HEK293 (cell line): ENCODE measurements at regions not wholly inside any gene's neighbourhood (a gene's known extent, or its start where the extent isn't known, plus 50 kb on each side); places are given as distances from the start of the nearest gene placed in this dataset.

Experiments
- CTCF ChIA-PET: fragments of 350-600 bp; formaldehyde crosslinking; extraction: SDS; loops from one replicate; lab custom pipeline; 2021; ENCODE audit warnings: antibody characterized with exemption; lab: Yijun Ruan, JAX
- POLR2A ChIA-PET: fragments of 300-600 bp; formaldehyde crosslinking; extraction: SDS; loops from one replicate; lab custom pipeline; 2020; ENCODE audit warnings: antibody characterized with exemption, inconsistent platforms; lab: Yijun Ruan, JAX
- H3K27ac ChIP-seq: fragments of 200-500 bp; sonication (Bioruptor generic); 2 replicates; pipeline ENCODE4 v1.5.1; 2014; ENCODE audit warnings: low read depth, low read length, control low read depth, inconsistent platforms; ENCODE audit errors: extremely low read depth
- H3K36me3 ChIP-seq, 2 experiments: fragments of 200-500 bp in 1 of 2; sonication (Bioruptor generic) in 1 of 2; 1 replicate in 1 of 2; 2 replicates in 1 of 2; pipeline ENCODE4 v1.5.1; 2014 to 2017; ENCODE audit warnings: inconsistent platforms in 2 of 2, low read length in 2 of 2; ENCODE audit not compliant: control insufficient read depth in 2 of 2, insufficient read depth in 1 of 2
- H3K4me1 ChIP-seq: fragments of 200-500 bp; sonication (Bioruptor generic); 2 replicates; pipeline ENCODE4 v1.5.1; 2014; ENCODE audit warnings: mild to moderate bottlenecking, low read length, inconsistent platforms; ENCODE audit not compliant: control insufficient read depth, insufficient read depth
- H3K4me3 ChIP-seq: 2 replicates; pipeline ENCODE4 v1.5.1; 2011; ENCODE audit warnings: low read depth, mild to moderate bottlenecking, control low read depth, low read length, moderate library complexity
- H3K9me3 ChIP-seq: fragments of 200-500 bp; sonication (Bioruptor generic); 2 replicates; pipeline ENCODE4 v1.5.1; 2014; ENCODE audit warnings: low read depth, low read length, inconsistent platforms; ENCODE audit not compliant: control insufficient read depth, insufficient read depth
- BCL11B ChIP-seq: fragments of 450-650 bp; formaldehyde crosslinking; IDR thresholded peaks from 2 replicates; pipeline ENCODE4 v1.5.1; 2016; ENCODE audit warnings: low read depth, missing biosample characterization, missing genetic modification characterization
- GFI1B ChIP-seq: fragments of 450-650 bp; formaldehyde crosslinking; IDR thresholded peaks from 2 replicates; pipeline ENCODE4 v1.5.1; 2016; ENCODE audit warnings: missing biosample characterization, missing genetic modification characterization
- HOXC10 ChIP-seq: sonication (generic); formaldehyde crosslinking; IDR thresholded peaks from 2 replicates; pipeline ENCODE4 v1.8.1; 2023; ENCODE audit warnings: mild to moderate bottlenecking, missing genetic modification reagents
- MYNN ChIP-seq: fragments of 450-650 bp; formaldehyde crosslinking; IDR thresholded peaks from 2 replicates; pipeline ENCODE4 v1.5.1; 2016; ENCODE audit warnings: missing biosample characterization, missing genetic modification characterization, borderline replicate concordance
- PATZ1 ChIP-seq: fragments of 450-650 bp; formaldehyde crosslinking; IDR thresholded peaks from 2 replicates; pipeline ENCODE4 v1.5.1; 2016; ENCODE audit warnings: missing biosample characterization, missing genetic modification characterization
- PRDM1 ChIP-seq: fragments of 450-650 bp; formaldehyde crosslinking; IDR thresholded peaks from 2 replicates; pipeline ENCODE4; 2016; ENCODE audit warnings: missing biosample characterization, missing genetic modification characterization
- WT1 ChIP-seq: fragments of 450-650 bp; formaldehyde crosslinking; IDR thresholded peaks from 2 replicates; pipeline ENCODE4 v1.5.1; 2016; ENCODE audit warnings: missing biosample characterization, missing genetic modification characterization
- YY1 ChIP-seq: fragments of 450-650 bp; formaldehyde crosslinking; IDR thresholded peaks from 2 replicates; pipeline ENCODE4 v1.5.1; 2018; ENCODE audit warnings: missing biosample characterization, missing genetic modification characterization
- ZBTB6 ChIP-seq: fragments of 450-650 bp; formaldehyde crosslinking; IDR thresholded peaks from 2 replicates; pipeline ENCODE4 v1.5.1; 2017; ENCODE audit warnings: missing biosample characterization, missing genetic modification characterization
- ZNF133 ChIP-seq: fragments of 450-650 bp; formaldehyde crosslinking; IDR thresholded peaks from 2 replicates; pipeline ENCODE4 v1.5.1; 2016; ENCODE audit warnings: missing biosample characterization, missing genetic modification characterization
- ZNF138 ChIP-seq: fragments of 450-650 bp; formaldehyde crosslinking; IDR thresholded peaks from 2 replicates; pipeline ENCODE4 v1.5.1; 2016; ENCODE audit warnings: missing biosample characterization, missing genetic modification characterization, borderline replicate concordance
- ZNF140 ChIP-seq: fragments of 450-650 bp; formaldehyde crosslinking; IDR thresholded peaks from 2 replicates; pipeline ENCODE4 v1.5.1; 2016; ENCODE audit warnings: missing biosample characterization, missing genetic modification characterization
- ZNF2 ChIP-seq: fragments of 450-650 bp; formaldehyde crosslinking; IDR thresholded peaks from 2 replicates; pipeline ENCODE4 v1.5.1; 2016; ENCODE audit warnings: missing biosample characterization, missing genetic modification characterization
- ZNF239 ChIP-seq: fragments of 450-650 bp; formaldehyde crosslinking; IDR thresholded peaks from 2 replicates; pipeline ENCODE4 v1.5.1; 2016; ENCODE audit warnings: missing biosample characterization, missing genetic modification characterization
- ZNF280D ChIP-seq: fragments of 450-650 bp; formaldehyde crosslinking; IDR thresholded peaks from 2 replicates; pipeline ENCODE4 v1.5.1; 2016; ENCODE audit warnings: missing biosample characterization, missing genetic modification characterization
- ZNF341 ChIP-seq: fragments of 450-650 bp; formaldehyde crosslinking; IDR thresholded peaks from 2 replicates; pipeline ENCODE4; 2016; ENCODE audit warnings: low read depth, missing biosample characterization, missing genetic modification characterization
- ZNF366 ChIP-seq: fragments of 450-650 bp; formaldehyde crosslinking; conservative IDR thresholded peaks from 2 replicates; pipeline ENCODE4 v1.5.1; 2016; ENCODE audit warnings: missing biosample characterization, missing genetic modification characterization
- ZNF416 ChIP-seq: fragments of 450-650 bp; formaldehyde crosslinking; IDR thresholded peaks from 2 replicates; pipeline ENCODE4 v1.5.1; 2016; ENCODE audit warnings: missing biosample characterization, missing genetic modification characterization
- ZNF423 ChIP-seq: fragments of 450-650 bp; formaldehyde crosslinking; IDR thresholded peaks from 2 replicates; pipeline ENCODE4 v1.5.1; 2016; ENCODE audit warnings: missing biosample characterization, missing genetic modification characterization
- ZNF426 ChIP-seq: fragments of 450-650 bp; formaldehyde crosslinking; IDR thresholded peaks from 2 replicates; pipeline ENCODE4 v1.5.1; 2017; ENCODE audit warnings: missing biosample characterization, missing genetic modification characterization, mild to moderate bottlenecking, inconsistent platforms, moderate library complexity
- ZNF449 ChIP-seq: fragments of 450-650 bp; formaldehyde crosslinking; IDR thresholded peaks from 2 replicates; pipeline ENCODE4 v1.5.1; 2017; ENCODE audit warnings: missing biosample characterization, mild to moderate bottlenecking, missing genetic modification characterization, moderate library complexity
- ZNF510 ChIP-seq: fragments of 450-650 bp; formaldehyde crosslinking; IDR thresholded peaks from 2 replicates; pipeline ENCODE4 v1.5.1; 2018; ENCODE audit warnings: mild to moderate bottlenecking, missing genetic modification characterization, missing biosample characterization; ENCODE audit not compliant: insufficient replicate concordance
- ZNF518A ChIP-seq: fragments of 450-650 bp; formaldehyde crosslinking; conservative IDR thresholded peaks from 2 replicates; pipeline ENCODE4 v1.5.1; 2016; ENCODE audit warnings: low read depth, missing biosample characterization, missing genetic modification characterization
- ZNF623 ChIP-seq: fragments of 450-650 bp; formaldehyde crosslinking; IDR thresholded peaks from 2 replicates; pipeline ENCODE4 v1.5.1; 2016; ENCODE audit warnings: missing biosample characterization, missing genetic modification characterization

GRCh38 chr2:133802409-133803039 lies 234.3 kb upstream of the NCKAP5 start:
- H3K9me3 ChIP-seq = no peaks in the 10 kb centered on the region
- no peak overlapping the region for H3K27ac ChIP-seq
- no peaks in the 10 kb centered on the region for H3K36me3 ChIP-seq
- CTCF ChIA-PET = no interaction called here
- no peak overlapping the region for H3K4me3 ChIP-seq
- TF ChIP-seq MYNN (tag by site-specific recombination) = no peak
- TF ChIP-seq ZNF280D (tag by site-specific recombination) = no peak
- no peak for TF ChIP-seq WT1 (tag by site-specific recombination)
- TF ChIP-seq ZNF140 (tag by site-specific recombination) = no peak
- TF ChIP-seq ZNF2 = no peak
- no peak for TF ChIP-seq YY1 (tag by site-specific recombination)
- no peak for TF ChIP-seq ZNF133 (tag by site-specific recombination)
- TF ChIP-seq PRDM1 = no peak
- no peak for TF ChIP-seq ZNF518A (tag by site-specific recombination)
- TF ChIP-seq ZNF341 (tag by site-specific recombination) = no peak
- no peak for TF ChIP-seq ZNF423
- TF ChIP-seq ZBTB6 = no peak
- POLR2A ChIA-PET = no interaction called here
- H3K4me1 ChIP-seq = no peaks in the 10 kb centered on the region

- no peak overlapping the region for H3K4me3 ChIP-seq
- no peaks in the 10 kb centered on the region for H3K9me3 ChIP-seq
- no peaks in the 10 kb centered on the region for H3K4me1 ChIP-seq
- TF ChIP-seq ZNF449 = no peak
- no peak for TF ChIP-seq ZNF416 (tag by site-specific recombination)
- no peak for TF ChIP-seq PATZ1 (tag by site-specific recombination)
- TF ChIP-seq BCL11B = no peak
- TF ChIP-seq GFI1B (tag by site-specific recombination) = no peak
- TF ChIP-seq ZNF138 (tag by site-specific recombination) = no peak
- no peak for TF ChIP-seq ZNF623 (tag by site-specific recombination)
- no peak for TF ChIP-seq ZNF239 (tag by site-specific recombination)
- TF ChIP-seq HOXC10 (CRISPR knock-in tag) = no peak
- TF ChIP-seq ZNF426 = no peak
- TF ChIP-seq ZNF366 (tag by site-specific recombination) = no peak
- TF ChIP-seq ZNF510 (tag by site-specific recombination) = no peak
- no peak overlapping the region for H3K27ac ChIP-seq
- no peaks in the 10 kb centered on the region for H3K36me3 ChIP-seq
- ChIA-PET CTCF (interaction anchor here (0.6 kb wide), 1 partner anchor 247 kb away, joined by 3 read pairs; no protein-coding TSS in a partner anchor), POLR2A (no interaction called here)
These were observed 238.3 kb upstream of the NCKAP5 start for GRCh38 chr2:133806564-133806963.
